ENCODE measurements at regions not wholly inside any gene's neighbourhood (a gene's known extent, or its start where the extent isn't known, plus 50 kb on each side); places are given as distances from the start of the nearest gene placed in this dataset.

DNA sequence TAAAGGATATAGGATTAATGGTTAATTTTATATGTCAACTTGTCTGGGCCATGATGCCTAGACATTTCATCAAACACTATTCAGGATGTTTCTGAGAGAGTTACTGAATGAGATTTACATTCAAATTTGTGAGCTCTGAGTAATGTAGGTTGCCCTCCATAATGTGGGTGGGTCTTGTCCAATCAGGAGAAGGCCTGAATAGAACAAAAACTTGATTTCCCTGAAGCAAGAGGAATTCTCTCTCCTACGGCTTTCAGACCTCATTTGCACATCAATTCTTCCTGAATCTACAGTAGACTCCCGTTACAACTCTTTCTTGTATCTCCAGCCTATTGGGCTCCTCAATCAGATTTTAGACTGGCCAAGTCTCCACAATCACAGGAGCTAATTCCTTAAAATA is 377.9 kb upstream of the PMFBP1 start:
- no peaks in the 10 kb centered on the region for H3K4me1 Mint-ChIP-seq (ENCODE audit: unreplicated experiment)
- H3K36me3 Mint-ChIP-seq (ENCODE audit: low read depth, unreplicated experiment) = no peaks in the 10 kb centered on the region
- H3K27me3 Mint-ChIP-seq (ENCODE audit: unreplicated experiment) = no peaks in the 10 kb centered on the region
- TF ChIP-seq, protein P1, sequence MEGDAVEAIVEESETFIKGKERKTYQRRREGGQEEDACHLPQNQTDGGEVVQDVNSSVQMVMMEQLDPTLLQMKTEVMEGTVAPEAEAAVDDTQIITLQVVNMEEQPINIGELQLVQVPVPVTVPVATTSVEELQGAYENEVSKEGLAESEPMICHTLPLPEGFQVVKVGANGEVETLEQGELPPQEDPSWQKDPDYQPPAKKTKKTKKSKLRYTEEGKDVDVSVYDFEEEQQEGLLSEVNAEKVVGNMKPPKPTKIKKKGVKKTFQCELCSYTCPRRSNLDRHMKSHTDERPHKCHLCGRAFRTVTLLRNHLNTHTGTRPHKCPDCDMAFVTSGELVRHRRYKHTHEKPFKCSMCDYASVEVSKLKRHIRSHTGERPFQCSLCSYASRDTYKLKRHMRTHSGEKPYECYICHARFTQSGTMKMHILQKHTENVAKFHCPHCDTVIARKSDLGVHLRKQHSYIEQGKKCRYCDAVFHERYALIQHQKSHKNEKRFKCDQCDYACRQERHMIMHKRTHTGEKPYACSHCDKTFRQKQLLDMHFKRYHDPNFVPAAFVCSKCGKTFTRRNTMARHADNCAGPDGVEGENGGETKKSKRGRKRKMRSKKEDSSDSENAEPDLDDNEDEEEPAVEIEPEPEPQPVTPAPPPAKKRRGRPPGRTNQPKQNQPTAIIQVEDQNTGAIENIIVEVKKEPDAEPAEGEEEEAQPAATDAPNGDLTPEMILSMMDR (IDR thresholded peaks at IDR 0.05; ENCODE audit: unreplicated experiment) = no peak
- DNase-seq (ENCODE audit: low spot score) = no peak
- H3K9me3 Mint-ChIP-seq (ENCODE audit: unreplicated experiment) = peaks cover 4% of the 10 kb centered on the region
- no peak overlapping the region for H3K4me3 Mint-ChIP-seq (ENCODE audit: unreplicated experiment)
- H3K27ac Mint-ChIP-seq (ENCODE audit: unreplicated experiment) = no peak overlapping the region

DNA sequence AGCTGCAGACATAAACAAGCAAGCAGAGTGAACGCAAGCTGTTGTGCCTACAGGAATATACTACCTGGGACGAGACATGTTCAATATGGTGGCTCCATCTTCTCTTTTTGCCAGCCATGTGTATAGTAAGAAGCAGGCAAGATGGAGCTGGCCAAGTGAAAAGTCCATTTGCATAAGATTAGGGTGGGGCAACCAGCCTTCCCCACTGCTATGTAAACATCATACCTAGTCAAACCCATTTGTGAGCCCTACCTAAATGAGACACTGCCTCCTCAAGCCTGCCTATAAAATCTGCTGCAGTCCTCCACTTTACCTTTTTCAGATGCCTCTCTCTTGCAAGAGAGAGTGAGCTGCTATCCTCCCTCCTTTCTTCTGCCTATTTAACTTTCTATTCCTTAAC is 370.1 kb upstream of the PMFBP1 start:
- TF ChIP-seq, protein P1 (IDR thresholded peaks at IDR 0.05; ENCODE audit: unreplicated experiment) = no peak
- Mint-ChIP-seq H3K9me3 (ENCODE audit: unreplicated experiment) (no peaks in the 10 kb centered on the region), H3K4me1 (ENCODE audit: unreplicated experiment) (no peaks in the 10 kb centered on the region), H3K4me3 (ENCODE audit: unreplicated experiment) (no peak overlapping the region), H3K36me3 (ENCODE audit: low read depth, unreplicated experiment) (no peaks in the 10 kb centered on the region), H3K27me3 (ENCODE audit: unreplicated experiment) (no peaks in the 10 kb centered on the region), H3K27ac (ENCODE audit: unreplicated experiment) (no peak overlapping the region)
- no peak for DNase-seq (ENCODE audit: low spot score)

DNA sequence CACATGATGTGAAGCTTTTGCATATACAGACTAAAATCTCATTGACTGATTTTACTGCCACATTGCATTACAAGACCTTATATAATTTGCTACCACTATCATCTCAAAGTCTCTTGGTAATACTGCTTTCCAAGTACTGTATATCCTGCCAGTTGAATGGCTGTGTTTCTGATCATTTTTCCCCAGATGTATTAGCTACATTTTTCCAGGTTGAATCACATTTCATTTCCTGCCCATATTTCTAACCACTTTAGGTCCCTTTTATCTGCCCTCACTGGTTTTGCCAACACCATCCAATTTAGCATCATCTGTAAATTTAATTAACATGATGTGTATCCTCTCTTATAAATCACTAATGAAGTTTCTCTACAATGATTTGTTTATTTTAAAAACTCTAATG is 365.7 kb upstream of the PMFBP1 start:
- Mint-ChIP-seq H3K27ac (ENCODE audit: unreplicated experiment) (no peak overlapping the region), H3K9me3 (ENCODE audit: unreplicated experiment) (no peaks in the 10 kb centered on the region), H3K4me3 (ENCODE audit: unreplicated experiment) (no peak overlapping the region), H3K27me3 (ENCODE audit: unreplicated experiment) (no peaks in the 10 kb centered on the region), H3K4me1 (ENCODE audit: unreplicated experiment) (no peaks in the 10 kb centered on the region), H3K36me3 (ENCODE audit: low read depth, unreplicated experiment) (no peaks in the 10 kb centered on the region)
- DNase-seq (ENCODE audit: low spot score) = no peak
- TF ChIP-seq, protein P1 (IDR thresholded peaks at IDR 0.05; ENCODE audit: unreplicated experiment) = no peak

DNA sequence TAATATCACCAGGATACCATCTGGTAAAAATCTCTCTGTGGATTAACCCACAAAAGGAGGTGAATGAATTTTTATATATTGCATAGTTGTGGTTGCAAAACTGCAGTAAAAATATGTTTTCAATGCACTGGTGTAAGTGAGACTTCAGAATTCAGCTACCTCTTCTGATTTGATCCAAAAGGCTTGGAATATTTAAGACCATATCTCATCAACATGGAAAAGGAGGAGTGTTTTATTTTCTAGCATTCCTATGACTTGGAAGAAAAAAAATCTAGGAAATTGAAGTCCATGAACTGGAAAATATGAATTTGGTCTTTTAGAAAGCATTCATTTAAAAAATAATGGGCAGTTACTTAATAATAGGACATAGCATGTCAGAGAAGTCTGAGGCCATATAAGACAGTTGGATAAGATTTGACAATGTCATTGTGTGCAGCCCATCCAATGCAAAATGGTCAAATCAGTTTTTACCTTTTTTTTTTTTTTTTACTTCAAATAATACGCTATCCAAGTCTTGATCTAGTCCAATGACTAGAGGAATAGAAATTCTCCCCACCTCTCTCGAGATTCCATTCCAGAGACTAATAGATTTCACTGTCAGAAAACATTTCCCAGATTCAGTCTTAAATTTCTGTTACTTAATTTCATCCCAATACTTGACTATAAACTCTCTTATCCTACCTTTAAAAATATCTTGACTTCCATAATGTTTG is 364.9 kb upstream of the PMFBP1 start:
- Mint-ChIP-seq H3K4me1 (ENCODE audit: unreplicated experiment) (no peaks in the 10 kb centered on the region), H3K36me3 (ENCODE audit: low read depth, unreplicated experiment) (no peaks in the 10 kb centered on the region), H3K4me3 (ENCODE audit: unreplicated experiment) (no peak overlapping the region), H3K27me3 (ENCODE audit: unreplicated experiment) (no peaks in the 10 kb centered on the region), H3K9me3 (ENCODE audit: unreplicated experiment) (no peaks in the 10 kb centered on the region), H3K27ac (ENCODE audit: unreplicated experiment) (no peak overlapping the region)
- TF ChIP-seq, protein P1 (IDR thresholded peaks at IDR 0.05; ENCODE audit: unreplicated experiment) = no peak
- no peak for DNase-seq (ENCODE audit: low spot score)

DNA sequence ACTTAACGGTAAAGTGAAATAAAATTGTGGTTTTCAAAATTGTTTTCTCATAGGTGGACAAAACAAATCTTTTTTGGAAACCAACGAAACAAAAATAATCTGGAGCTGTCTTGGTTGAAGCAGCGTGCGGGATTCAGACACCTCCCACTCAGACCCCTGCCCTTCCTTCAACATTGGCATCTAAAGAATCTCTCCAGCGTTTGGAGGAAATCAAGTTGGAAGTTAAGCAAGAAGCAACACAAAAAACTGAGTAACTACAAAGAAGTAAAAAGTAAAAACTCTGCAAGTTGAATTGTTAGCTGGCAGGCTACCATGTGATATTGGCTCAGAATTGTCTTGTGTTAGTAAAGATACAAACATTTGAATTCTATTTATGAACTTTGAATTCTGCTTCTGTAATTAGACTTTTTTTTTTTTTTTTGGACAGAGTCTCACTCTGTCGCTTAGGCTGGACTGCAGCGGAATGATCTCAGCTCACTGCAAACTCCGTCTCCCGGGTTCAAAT is 361.0 kb upstream of the PMFBP1 start:
- H3K27me3 Mint-ChIP-seq (ENCODE audit: unreplicated experiment) = no peaks in the 10 kb centered on the region
- TF ChIP-seq, protein P1 (IDR thresholded peaks at IDR 0.05; ENCODE audit: unreplicated experiment) = no peak
- no peak overlapping the region for H3K4me3 Mint-ChIP-seq (ENCODE audit: unreplicated experiment)
- no peaks in the 10 kb centered on the region for H3K4me1 Mint-ChIP-seq (ENCODE audit: unreplicated experiment)
- DNase-seq (ENCODE audit: low spot score) = no peak
- H3K9me3 Mint-ChIP-seq (ENCODE audit: unreplicated experiment) = no peaks in the 10 kb centered on the region
- no peak overlapping the region for H3K27ac Mint-ChIP-seq (ENCODE audit: unreplicated experiment)
- no peaks in the 10 kb centered on the region for H3K36me3 Mint-ChIP-seq (ENCODE audit: low read depth, unreplicated experiment)

All from endothelial cell (in vitro differentiated cells).